Activated CD4-positive, alpha-beta T cell treated with anti-CD3 and anti-CD28 coated beads, Interleukin-10, Interleukin-2, amounts not matched to agents 100 ng/mL and 50 ng/mL, durations not matched to agents 16 hours and 8 hours (primary cell): ENCODE measurements at regions not wholly inside any gene's neighbourhood (a gene's known extent, or its start where the extent isn't known, plus 50 kb on each side); places are given as distances from the start of the nearest gene placed in this dataset.

ENCODE experiments used
- DNase-seq: peaks from one replicate; pipeline ENCODE4 v3.0.0-alpha.2; 2020

DNA sequence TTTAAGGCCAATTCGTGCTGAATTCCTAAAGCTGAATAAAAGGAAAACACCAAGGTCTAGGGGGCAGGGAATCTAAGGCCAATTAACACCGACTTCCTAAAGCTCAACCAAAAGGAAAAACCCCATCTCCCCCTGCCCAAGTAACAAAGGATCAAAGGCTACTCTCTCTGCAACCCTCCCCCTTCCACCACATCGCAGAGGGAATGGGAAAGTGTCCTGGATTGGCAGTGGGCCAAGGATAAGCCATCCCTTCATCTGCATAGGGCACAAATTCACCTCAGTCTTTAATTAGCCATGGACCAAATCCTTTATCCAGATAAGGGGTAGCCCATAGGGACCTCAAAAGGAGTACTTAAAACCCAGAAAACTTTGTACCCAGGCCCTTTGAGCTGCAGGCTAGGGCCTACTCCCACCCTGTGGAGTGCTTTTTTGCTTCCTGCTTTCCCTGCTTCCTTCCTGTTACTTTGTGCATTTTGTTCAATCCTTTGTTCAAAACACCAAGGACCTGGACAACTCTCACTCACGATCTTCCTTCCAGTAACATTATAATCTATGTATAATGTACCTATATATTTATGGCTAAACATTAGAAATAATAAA, 2119.8 kb upstream of the CELF4 start:
- no peak for DNase-seq

DNA sequence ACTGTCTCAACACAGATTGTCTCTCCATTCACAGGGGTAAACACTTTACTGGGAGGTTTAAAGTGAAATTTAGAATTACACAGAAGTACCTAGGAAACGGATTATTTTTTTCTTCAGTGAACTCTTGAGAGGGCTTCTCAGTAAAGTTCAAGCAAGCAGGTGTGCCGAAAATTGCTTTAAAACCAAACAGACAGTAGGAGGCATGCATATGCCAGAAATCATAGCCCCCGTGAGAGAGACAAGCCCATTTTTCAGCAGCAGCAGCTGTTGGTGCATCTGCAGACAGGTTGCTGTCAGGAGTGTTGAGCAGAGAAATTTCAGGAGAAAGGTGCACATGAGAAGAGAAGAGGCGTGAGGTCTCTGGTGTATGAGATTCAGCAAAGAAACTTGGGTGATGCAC, 2115.5 kb upstream of the CELF4 start:
- DNase-seq = no peak

GRCh38 chr18:39675906-39676305, 2110.3 kb upstream of the CELF4 start:
- no peak for DNase-seq

DNA sequence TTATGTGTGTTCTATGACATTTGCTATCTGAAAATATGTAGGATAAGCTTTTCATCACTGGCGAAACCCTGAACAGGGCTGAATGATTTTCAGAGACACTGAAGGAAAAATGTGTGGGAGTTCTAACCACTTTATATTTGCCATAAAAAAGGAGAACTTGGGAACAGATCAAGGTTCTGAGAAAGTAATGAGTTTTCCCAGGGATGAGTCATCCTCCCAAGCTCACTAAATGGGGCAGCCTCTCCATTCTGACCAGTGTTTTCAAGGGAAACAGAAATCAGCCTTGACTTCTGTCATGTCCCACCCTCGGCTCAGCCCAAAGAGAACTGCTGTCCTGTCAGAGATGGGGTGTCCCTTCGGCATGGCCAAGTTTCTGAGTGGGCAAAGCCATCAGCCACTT, 2109.8 kb upstream of the CELF4 start:
- no peak for DNase-seq

GRCh38 chr18:39672171-39672570, 2106.6 kb upstream of the CELF4 start:
- DNase-seq = no peak

GRCh38 chr18:39667905-39668304, 2102.3 kb upstream of the CELF4 start:
- DNase-seq = peak; percentile 1

DNA sequence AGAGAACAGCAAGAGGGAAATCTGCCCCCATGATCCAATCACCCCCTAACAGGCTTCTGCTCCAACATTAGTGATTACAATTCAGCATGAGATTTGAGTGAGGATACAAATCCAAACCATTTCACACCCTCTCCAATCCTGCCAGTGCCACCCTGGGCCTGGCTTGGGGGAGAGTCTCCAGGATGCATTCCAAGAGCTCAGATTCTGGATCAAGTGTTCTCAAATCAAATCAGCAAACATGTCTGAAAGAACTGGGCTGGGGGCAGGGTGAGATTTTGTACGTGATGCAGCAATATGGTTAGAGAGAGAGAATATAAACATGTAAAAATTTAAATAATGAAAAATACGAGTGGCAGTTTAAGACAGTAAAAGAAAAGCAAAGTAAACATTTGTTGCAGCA, 2100.9 kb upstream of the CELF4 start:
- DNase-seq = no peak

- no peak for DNase-seq
These were observed 2096.3 kb upstream of the CELF4 start for GRCh38 chr18:39661856-39662366.

DNA sequence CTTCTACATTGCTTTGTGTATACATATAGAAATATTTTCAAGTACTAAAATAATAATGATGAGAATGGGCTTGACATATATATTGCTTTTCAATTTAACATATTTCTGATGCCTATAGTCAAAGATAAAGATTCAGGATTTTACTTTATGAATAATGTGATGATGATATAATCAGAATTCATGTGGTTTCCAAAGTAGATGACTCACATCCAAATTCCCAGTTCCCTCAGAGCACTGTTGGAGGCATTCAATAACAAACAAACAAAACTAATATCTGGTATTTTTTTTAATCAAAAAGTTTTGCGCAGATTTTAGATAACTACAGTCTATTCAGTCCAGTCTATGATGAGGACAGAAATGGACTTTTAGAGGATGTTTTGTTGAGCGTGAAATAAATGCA, 2094.5 kb upstream of the CELF4 start:
- no peak for DNase-seq

DNA sequence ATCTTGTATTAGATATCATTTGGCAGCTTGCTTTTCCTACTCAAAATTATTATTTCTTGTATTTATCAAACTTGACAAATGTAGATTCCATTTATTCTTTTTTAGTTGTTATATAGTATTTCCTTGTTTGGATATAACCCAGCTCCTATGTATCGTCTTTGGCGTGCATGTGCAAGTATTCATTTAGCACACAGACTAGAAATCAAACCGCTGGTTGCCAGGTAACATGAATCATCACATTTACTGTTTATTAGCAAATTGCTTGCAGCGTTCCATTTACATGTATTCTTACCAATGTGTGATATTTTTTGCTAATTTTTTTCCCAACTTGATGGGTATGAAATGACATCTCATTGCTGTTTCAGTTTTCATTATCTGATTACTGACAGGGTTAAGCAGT, 2089.7 kb upstream of the CELF4 start:
- DNase-seq = no peak

DNA sequence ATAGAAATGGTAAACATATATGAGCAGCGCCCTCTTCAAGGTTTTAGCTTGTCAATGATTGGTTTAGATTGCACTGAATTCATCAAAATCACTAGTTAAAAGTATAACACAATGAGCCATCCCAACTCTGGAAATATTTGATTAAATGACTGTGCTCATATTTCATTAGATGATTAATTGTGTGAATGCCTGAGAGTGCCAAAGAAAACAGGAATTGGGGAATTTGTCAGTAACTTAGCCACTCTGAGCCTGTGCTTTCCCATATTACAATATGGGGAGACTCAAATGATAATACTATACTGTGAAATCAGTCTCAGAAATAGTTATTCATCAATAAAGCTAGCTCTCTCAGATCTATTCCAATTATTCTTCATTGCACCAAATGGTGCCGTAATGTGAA, 2087.6 kb upstream of the CELF4 start:
- no peak for DNase-seq

- DNase-seq = no peak
These were observed 2083.0 kb upstream of the CELF4 start for GRCh38 chr18:39648616-39649015.

- no peak for DNase-seq
These were observed 2082.3 kb upstream of the CELF4 start for GRCh38 chr18:39647627-39648534.

DNA sequence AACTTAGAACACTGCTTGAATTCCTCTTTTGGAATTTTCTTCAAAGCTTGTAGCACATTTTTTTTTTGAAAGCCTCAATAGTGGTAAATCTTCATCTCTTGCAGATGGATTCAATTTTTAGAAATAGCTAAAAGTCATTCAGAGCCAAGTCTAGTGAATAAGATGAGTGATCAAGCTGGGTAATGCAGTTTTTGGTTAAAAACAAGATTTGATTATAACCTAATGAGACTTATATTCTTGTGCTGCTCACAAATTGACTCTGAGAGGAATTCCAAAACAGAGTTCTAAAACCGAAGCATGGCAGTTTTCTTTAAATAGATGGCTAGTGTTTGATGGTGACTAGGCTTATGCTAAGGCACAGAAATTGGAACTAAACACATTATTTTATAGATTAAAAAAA, 2072.6 kb upstream of the CELF4 start:
- no peak for DNase-seq

- DNase-seq = no peak
These were observed 2071.3 kb upstream of the CELF4 start for GRCh38 chr18:39636931-39637330.

DNA sequence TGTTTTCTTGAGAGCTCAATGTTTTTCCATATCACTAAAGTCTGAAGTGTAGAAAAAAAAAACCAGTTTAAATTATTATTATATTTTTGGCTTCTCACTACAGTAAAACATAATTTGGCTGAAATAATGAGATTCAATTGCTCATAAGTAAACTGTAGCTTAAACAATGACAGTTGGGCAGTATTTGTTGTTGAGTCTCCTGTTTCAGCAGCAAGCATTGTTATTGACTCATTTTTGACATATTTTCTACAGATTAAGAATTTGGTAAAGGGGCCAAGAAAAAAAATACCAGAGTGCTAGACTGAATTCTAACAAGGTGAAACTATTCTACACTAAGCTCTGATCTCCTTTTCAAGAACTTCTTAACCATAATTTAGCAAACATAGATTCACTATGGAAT, 2070.4 kb upstream of the CELF4 start:
- no peak for DNase-seq

DNA sequence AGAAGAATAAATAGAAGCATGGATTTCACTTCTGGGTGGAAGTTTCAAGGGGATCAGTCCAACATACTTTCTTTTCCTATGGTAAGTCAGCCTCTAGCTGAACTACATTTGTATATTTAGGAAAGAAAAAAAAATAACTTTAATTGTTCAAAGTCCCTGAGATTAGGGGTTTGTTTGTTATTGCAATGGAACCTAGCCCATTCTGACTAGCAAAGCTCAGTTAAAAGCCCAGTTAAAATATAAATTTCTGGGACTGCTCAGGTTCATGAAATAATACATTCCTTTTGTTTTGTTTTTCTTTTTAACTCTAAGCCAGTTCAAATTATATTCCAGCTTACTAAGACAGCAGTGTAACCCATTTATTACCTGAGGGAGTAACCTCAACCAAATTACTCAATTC, 2069.6 kb upstream of the CELF4 start:
- DNase-seq = no peak

- no peak for DNase-seq
These were observed 2062.3 kb upstream of the CELF4 start for GRCh38 chr18:39627936-39628335.

GRCh38 chr18:39624961-39625360, 2059.4 kb upstream of the CELF4 start:
- DNase-seq = no peak

DNA sequence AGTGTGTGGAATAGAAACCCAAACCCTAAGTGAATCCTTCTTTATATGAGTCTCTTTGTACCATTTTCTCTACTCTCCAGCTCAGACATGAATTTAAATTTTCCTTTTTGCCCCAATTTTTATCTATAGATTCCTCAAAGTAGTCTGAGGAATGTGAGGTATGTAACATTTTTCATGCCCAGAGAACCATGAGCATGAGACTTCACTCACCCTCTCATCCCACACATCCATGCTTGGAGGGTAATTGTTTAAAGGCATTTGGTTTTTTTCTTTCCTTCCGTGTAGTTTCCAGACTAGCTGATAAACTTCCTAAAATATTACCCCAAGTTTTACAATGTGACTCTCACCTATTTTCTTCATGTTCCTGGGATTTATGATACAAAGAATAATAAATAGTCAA, 2056.8 kb upstream of the CELF4 start:
- DNase-seq = no peak

DNA sequence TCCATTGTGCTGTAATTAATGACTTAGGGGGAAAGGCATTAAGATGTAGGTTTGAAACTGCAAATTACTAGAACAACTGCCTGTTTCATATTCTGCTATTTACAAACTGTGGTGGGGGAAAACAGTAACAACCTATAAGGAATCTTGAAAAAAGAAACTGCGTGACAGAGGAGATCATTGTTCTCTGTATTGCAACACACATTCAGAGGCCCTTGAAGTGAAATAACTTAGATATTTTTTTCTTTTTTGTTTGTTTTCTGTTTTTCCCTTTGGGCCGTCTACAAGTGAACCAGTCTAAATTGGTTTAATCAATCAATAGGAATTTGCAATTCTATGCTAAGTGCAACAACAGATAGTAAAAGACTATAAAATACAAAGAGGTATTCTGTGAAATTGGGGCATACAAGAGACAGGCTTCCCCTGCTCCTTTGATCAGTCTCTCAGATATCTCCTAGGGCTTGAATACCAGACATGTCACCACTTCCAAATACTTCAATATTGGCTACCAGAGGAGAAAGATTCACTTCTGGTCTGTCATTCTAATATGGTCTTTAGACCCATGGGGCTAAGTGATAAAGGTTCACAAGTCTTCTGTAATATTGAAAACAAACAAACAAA, 2055.1 kb upstream of the CELF4 start:
- no peak for DNase-seq

- DNase-seq = no peak
These were observed 2052.8 kb upstream of the CELF4 start for GRCh38 chr18:39618265-39619003.

DNA sequence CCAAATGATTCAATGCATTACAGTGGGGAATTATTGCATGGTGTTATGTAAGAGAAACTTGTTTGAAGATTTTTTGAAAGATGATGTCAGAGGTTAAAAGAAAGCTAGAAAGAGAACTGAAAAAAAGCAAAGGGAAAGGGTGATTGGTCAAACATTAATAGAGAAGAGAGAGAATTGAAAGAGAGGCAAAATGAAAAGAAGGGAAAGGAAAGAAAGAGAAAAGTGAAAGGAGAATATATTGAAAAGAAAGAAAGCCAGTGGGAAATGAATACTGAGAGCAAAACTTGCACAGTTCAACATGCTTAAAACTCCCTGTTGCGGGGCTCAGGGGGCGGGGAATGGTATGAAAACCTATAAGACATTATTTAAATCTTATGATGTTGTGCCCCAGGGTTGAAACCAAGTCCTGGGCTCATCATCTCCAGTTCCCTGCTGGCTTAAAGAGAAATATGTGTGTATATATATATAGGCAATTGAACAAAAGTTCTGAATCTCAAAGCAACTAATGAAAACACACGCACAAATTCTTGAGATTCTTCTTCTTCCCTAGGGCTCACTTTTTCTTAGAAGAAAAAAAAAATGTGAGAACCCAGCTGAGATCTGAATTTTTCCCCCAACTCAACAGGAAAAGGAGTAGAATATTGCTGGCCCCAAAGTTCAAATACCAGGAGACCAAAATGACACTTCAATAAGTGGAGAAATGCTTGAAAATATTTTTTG, 2045.9 kb upstream of the CELF4 start:
- no peak for DNase-seq
